Thoracic aorta (tissue), 2 donors: ENCODE measurements at regions not wholly inside any gene's neighbourhood (a gene's known extent, or its start where the extent isn't known, plus 50 kb on each side); places are given as distances from the start of the nearest gene placed in this dataset.

Experiments
- ATAC-seq: fragments of 150-250 bp; one replicate; pipeline ENCODE4 v1.8.0; 2017; ENCODE audit warnings: low read depth; ENCODE audit not compliant: insufficient number of reproducible peaks, low FRiP score
- DNase-seq: peaks from one replicate; pipeline ENCODE4 v3.0.0-alpha.2; 2020; ENCODE audit warnings: low spot score
- H3K27ac ChIP-seq, 2 donors: fragments of 200-600 bp; sonication (generic); 1 replicate in 1 of 2; 2 replicates in 1 of 2; pipeline ENCODE4 v1.5.1; 2016; ENCODE audit warnings: mild to moderate bottlenecking in 2 of 2, moderate library complexity in 2 of 2
- H3K27me3 ChIP-seq: fragments of 200-600 bp; sonication (generic); replicated peaks from 2 replicates; pipeline ENCODE4 v1.6.0; 2016; ENCODE audit warnings: mild to moderate bottlenecking; ENCODE audit not compliant: insufficient read depth
- H3K36me3 ChIP-seq: fragments of 200-600 bp; sonication (generic); one replicate; pipeline ENCODE4 v1.5.1; 2016
- H3K4me1 ChIP-seq, 2 donors: fragments of 200-600 bp; sonication (generic); 1 replicate in 1 of 2; 2 replicates in 1 of 2; pipeline versions ENCODE4 v1.5.1 to v1.6.0; 2016; ENCODE audit warnings: low read depth in 2 of 2, mild to moderate bottlenecking in 1 of 2; ENCODE audit not compliant: control insufficient read depth in 1 of 2
- H3K4me3 ChIP-seq: fragments of 200-600 bp; sonication (generic); 2 replicates; pipeline ENCODE4 v1.5.1; 2016; ENCODE audit warnings: mild to moderate bottlenecking
- H3K9me3 ChIP-seq: fragments of 200-600 bp; sonication (generic); 2 replicates; pipeline ENCODE4 v1.5.1; 2016
- TF ChIP-seq, protein P1 (sequence below): fragments of 200-600 bp; sonication (generic); IDR thresholded peaks from one replicate; pipeline ENCODE4 v1.5.1; 2019; ENCODE audit warnings: antibody characterized with exemption

DNA sequence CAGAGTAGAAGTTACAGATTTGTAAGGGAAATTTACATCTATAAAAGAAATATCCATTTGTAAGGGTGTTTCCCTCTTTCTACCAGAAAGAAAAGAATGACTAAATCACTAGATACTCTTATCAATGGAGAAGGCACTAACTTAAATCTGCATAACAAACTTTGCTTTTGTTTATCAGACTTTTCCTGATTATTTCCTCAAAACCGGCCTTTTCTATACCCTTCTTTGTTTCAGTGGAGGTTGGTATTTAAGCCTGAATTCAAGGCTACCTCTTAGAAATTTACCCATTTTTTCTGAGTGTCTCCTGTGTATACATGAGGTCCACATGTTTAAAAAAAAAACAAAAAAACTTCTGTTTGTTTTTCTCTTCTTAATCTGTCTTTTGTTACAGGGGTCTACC is 80.4 kb upstream of the GRPR start:
- TF ChIP-seq, protein P1, sequence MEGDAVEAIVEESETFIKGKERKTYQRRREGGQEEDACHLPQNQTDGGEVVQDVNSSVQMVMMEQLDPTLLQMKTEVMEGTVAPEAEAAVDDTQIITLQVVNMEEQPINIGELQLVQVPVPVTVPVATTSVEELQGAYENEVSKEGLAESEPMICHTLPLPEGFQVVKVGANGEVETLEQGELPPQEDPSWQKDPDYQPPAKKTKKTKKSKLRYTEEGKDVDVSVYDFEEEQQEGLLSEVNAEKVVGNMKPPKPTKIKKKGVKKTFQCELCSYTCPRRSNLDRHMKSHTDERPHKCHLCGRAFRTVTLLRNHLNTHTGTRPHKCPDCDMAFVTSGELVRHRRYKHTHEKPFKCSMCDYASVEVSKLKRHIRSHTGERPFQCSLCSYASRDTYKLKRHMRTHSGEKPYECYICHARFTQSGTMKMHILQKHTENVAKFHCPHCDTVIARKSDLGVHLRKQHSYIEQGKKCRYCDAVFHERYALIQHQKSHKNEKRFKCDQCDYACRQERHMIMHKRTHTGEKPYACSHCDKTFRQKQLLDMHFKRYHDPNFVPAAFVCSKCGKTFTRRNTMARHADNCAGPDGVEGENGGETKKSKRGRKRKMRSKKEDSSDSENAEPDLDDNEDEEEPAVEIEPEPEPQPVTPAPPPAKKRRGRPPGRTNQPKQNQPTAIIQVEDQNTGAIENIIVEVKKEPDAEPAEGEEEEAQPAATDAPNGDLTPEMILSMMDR: no peak
- H3K9me3 ChIP-seq: no peaks in the 10 kb centered on the region
- DNase-seq: no peak
- ATAC-seq: no peak
- H3K4me3 ChIP-seq: no peak overlapping the region
- no peaks in the 10 kb centered on the region for H3K36me3 ChIP-seq
- H3K4me1 ChIP-seq: no peaks in the 10 kb centered on the region
- no peaks in the 10 kb centered on the region for H3K27me3 ChIP-seq
- no peak overlapping the region for H3K27ac ChIP-seq

DNA sequence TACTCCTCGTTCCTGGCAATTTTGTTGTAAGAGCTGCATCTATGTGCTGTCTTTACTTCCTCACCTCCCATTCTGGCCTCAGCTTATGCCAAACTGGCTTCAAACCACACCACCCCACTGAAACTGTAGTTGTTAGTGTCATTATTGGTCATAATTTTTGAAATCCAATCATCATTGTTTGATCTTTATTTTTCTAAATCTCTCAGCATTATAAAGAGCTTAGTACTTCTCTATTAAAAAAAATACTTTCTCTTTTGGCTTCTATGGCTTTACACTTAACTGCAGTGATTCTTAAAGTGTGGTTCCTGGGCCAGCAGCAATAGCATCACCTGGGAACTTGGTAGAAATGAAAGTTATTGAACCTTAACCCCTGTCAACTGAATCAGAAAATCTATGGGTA is 83.5 kb upstream of the GRPR start:
- H3K27ac ChIP-seq: no peak overlapping the region
- no peak overlapping the region for H3K4me3 ChIP-seq
- no peaks in the 10 kb centered on the region for H3K36me3 ChIP-seq
- no peaks in the 10 kb centered on the region for H3K9me3 ChIP-seq
- ATAC-seq: no peak
- no peaks in the 10 kb centered on the region for H3K4me1 ChIP-seq
- TF ChIP-seq, protein P1: no peak
- no peak for DNase-seq
- H3K27me3 ChIP-seq: no peaks in the 10 kb centered on the region

DNA sequence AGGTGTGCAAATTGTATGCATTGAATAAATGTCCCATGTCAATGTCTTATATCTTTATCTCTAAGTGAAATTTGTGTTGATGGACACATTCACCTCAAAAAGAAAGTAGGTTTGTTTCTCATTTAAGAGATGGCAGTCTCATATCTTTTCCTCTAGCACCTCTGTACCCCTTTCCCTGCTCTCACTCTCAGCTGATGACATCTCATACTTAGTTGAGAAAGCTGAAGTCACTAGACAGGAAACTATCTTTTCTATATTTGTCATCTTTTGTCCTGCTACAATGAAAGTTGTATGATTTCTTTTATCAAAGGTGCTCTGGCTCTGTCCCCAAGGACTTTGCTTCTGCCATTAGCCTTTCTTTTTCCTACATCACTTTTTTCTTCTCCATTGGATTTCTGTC is 84.0 kb upstream of the GRPR start:
- TF ChIP-seq, protein P1: no peak
- no peak for ATAC-seq
- H3K27me3 ChIP-seq: no peaks in the 10 kb centered on the region
- H3K27ac ChIP-seq: no peak overlapping the region
- no peaks in the 10 kb centered on the region for H3K4me1 ChIP-seq
- no peaks in the 10 kb centered on the region for H3K36me3 ChIP-seq
- H3K4me3 ChIP-seq: no peak overlapping the region
- no peaks in the 10 kb centered on the region for H3K9me3 ChIP-seq
- no peak for DNase-seq

DNA sequence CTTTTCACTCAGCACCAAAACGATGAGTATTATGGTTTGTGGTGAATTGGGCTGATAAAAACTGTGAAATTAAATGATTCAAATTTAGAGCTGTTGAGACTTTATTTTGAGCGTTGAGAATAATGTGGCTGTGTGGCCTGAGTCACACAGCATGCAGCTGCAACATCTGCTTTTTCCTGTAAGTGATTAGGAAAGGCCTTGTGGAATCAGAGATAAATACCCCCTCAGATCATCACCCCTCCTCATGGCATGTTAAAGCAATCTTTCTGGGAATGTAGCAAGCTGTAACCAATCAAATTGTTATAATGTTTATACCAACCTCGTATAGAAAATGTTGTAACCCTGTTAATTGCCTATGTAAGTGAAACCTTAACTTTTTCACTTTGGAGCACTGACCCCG is 90.0 kb upstream of the GRPR start:
- H3K9me3 ChIP-seq: no peaks in the 10 kb centered on the region
- H3K27me3 ChIP-seq: no peaks in the 10 kb centered on the region
- no peaks in the 10 kb centered on the region for H3K36me3 ChIP-seq
- DNase-seq (no peak), ATAC-seq (no peak)
- H3K27ac ChIP-seq: no peak overlapping the region
- TF ChIP-seq, protein P1: no peak
- no peak overlapping the region for H3K4me3 ChIP-seq
- H3K4me1 ChIP-seq: no peaks in the 10 kb centered on the region

DNA sequence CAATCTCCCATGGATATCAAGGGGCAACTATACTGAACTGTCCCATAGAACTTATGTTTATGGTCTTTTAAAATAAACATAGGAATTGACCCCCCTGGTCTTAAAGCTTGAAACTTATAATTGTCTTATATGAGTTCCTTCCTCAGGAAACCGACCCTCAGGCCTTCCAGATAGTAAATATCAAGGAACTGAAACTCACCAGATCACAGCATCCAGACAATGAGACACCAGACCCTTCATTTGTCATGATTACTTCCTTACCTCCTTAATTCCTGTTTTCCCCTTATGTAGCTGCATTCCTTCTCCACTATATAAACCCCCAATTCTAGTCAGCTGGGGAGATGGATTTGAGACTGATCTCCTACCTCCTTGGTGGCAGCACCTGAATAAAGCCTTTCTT is 94.8 kb upstream of the GRPR start:
- no peak overlapping the region for H3K27ac ChIP-seq
- no peak for ATAC-seq
- H3K9me3 ChIP-seq: no peaks in the 10 kb centered on the region
- no peaks in the 10 kb centered on the region for H3K27me3 ChIP-seq
- no peak overlapping the region for H3K4me3 ChIP-seq
- H3K36me3 ChIP-seq: no peaks in the 10 kb centered on the region
- DNase-seq: no peak
- TF ChIP-seq, protein P1: no peak
- H3K4me1 ChIP-seq: no peaks in the 10 kb centered on the region
